Suprapubic skin (tissue), 4 donors: ENCODE measurements at regions not wholly inside any gene's neighbourhood (a gene's known extent, or its start where the extent isn't known, plus 50 kb on each side); places are given as distances from the start of the nearest gene placed in this dataset.

ENCODE experiments used
- DNase-seq, 2 donors: peaks; one replicate each; pipeline ENCODE4 v3.0.0-alpha.2; 2019; ENCODE audit warnings: low spot score in 2 of 2
- H3K27ac ChIP-seq: fragments of 200-600 bp; sonication (generic); one replicate; pipeline ENCODE4 v1.5.1; 2019
- H3K27me3 ChIP-seq: fragments of 200-600 bp; sonication (generic); one replicate; pipeline ENCODE4 v1.5.1; 2019
- H3K36me3 ChIP-seq: fragments of 200-600 bp; sonication (generic); one replicate; pipeline ENCODE4 v1.5.1; 2019
- H3K4me1 ChIP-seq: fragments of 200-600 bp; sonication (generic); one replicate; pipeline ENCODE4 v1.5.1; 2019
- H3K4me3 ChIP-seq: fragments of 200-600 bp; sonication (generic); one replicate; pipeline ENCODE4 v1.5.1; 2019; ENCODE audit warnings: mild to moderate bottlenecking
- H3K9me3 ChIP-seq: fragments of 200-600 bp; sonication (generic); one replicate; pipeline ENCODE4 v1.5.1; 2019
- EP300 ChIP-seq: sonication (generic); formaldehyde crosslinking; IDR thresholded peaks from one replicate; pipeline ENCODE4 v1.6.1; 2017; ENCODE audit warnings: antibody characterized with exemption
- POLR2A ChIP-seq, 2 donors: fragments of 450-650 bp; IDR thresholded peaks; one replicate each; pipeline ENCODE4 v1.6.1; 2017; ENCODE audit warnings: antibody characterized with exemption in 2 of 2, mild to moderate bottlenecking in 2 of 2, moderate library complexity in 2 of 2
- POLR2AphosphoS5 ChIP-seq, 3 donors: sonication (generic); formaldehyde crosslinking; IDR thresholded peaks; one replicate each; pipeline ENCODE4 v1.6.1; 2017; ENCODE audit warnings: antibody characterized with exemption in 3 of 3
- WGBS: methylation state at CpG from one replicate; pipeline ENCODE4 v1.1.5; 2018; 5-methylcytosine and 5-hydroxymethylcytosine counted together
- TF ChIP-seq, protein P1 (sequence below), 2 donors: fragments of 200-600 bp in 1 of 2; fragments of 450-650 bp in 1 of 2; sonication (generic) in 1 of 2; IDR thresholded peaks; one replicate each; pipeline ENCODE4 v1.5.1; 2016 to 2019; ENCODE audit warnings: antibody characterized with exemption in 2 of 2, mild to moderate bottlenecking in 1 of 2, moderate library complexity in 1 of 2

DNA sequence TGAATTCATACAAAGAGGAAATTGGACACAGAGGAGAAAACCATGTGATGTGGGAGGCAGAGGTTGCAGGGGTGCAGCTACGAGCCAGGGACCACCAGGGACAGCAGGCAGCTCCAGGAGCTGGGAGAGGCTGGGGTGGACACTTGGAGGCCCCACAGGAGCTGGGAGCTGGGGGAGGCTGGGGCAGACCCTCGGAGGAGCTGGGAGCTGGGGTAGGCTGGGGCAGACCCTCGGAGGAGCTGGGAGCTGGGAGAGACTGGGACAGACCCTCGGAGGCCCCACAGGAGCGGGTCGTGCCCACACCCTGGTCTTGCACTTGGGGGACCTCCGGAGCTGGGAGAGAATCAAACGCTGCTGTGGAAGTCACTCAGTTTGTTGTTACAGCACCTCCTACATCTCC lies 141.7 kb downstream of the SOX1 start:
- no peaks in the 10 kb centered on the region for H3K9me3 ChIP-seq
- peaks cover 67% of the 10 kb centered on the region for H3K27me3 ChIP-seq
- 62% methylated on average over 8 of the region's 8 CpGs for WGBS
- no peak for DNase-seq
- no peak overlapping the region for H3K4me3 ChIP-seq
- H3K27ac ChIP-seq: no peak overlapping the region
- no peaks in the 10 kb centered on the region for H3K36me3 ChIP-seq
- H3K4me1 ChIP-seq: peaks cover 3% of the 10 kb centered on the region
- TF ChIP-seq, protein P1, sequence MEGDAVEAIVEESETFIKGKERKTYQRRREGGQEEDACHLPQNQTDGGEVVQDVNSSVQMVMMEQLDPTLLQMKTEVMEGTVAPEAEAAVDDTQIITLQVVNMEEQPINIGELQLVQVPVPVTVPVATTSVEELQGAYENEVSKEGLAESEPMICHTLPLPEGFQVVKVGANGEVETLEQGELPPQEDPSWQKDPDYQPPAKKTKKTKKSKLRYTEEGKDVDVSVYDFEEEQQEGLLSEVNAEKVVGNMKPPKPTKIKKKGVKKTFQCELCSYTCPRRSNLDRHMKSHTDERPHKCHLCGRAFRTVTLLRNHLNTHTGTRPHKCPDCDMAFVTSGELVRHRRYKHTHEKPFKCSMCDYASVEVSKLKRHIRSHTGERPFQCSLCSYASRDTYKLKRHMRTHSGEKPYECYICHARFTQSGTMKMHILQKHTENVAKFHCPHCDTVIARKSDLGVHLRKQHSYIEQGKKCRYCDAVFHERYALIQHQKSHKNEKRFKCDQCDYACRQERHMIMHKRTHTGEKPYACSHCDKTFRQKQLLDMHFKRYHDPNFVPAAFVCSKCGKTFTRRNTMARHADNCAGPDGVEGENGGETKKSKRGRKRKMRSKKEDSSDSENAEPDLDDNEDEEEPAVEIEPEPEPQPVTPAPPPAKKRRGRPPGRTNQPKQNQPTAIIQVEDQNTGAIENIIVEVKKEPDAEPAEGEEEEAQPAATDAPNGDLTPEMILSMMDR (IDR thresholded peaks at IDR 0.05): no peak
- TF ChIP-seq POLR2A (IDR thresholded peaks at IDR 0.05) (no peak), POLR2AphosphoS5 (IDR thresholded peaks at IDR 0.05) (no peak), EP300 (no peak)

DNA sequence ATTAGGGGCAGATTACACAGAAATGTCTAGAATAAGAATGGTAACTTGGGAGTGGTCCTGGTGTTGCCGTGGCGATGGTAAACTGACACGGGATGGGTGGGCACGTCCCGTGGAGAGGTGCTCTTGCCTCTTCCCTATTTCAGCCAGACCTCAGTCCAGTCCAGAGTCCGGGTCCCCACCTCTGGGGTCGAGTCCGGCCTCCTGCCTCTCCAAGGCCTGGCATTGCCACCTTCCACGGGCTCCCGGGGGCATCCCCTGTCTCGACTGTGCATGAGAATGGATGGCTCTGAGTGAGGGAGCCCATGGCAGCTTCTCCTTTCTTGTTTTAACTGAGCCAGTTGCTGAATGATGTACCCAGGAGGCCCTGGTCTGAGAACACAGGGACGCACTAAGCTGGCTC lies 142.3 kb downstream of the SOX1 start:
- H3K27me3 ChIP-seq: peaks cover 65% of the 10 kb centered on the region
- DNase-seq: no peak
- 80% methylated on average over 11 of the region's 12 CpGs for WGBS
- TF ChIP-seq POLR2AphosphoS5 (IDR thresholded peaks at IDR 0.05) (no peak), POLR2A (IDR thresholded peaks at IDR 0.05) (no peak), EP300 (no peak)
- TF ChIP-seq, protein P1 (IDR thresholded peaks at IDR 0.05): no peak
- no peaks in the 10 kb centered on the region for H3K9me3 ChIP-seq
- no peaks in the 10 kb centered on the region for H3K36me3 ChIP-seq
- no peak overlapping the region for H3K27ac ChIP-seq
- peaks cover 3% of the 10 kb centered on the region for H3K4me1 ChIP-seq
- no peak overlapping the region for H3K4me3 ChIP-seq

DNA sequence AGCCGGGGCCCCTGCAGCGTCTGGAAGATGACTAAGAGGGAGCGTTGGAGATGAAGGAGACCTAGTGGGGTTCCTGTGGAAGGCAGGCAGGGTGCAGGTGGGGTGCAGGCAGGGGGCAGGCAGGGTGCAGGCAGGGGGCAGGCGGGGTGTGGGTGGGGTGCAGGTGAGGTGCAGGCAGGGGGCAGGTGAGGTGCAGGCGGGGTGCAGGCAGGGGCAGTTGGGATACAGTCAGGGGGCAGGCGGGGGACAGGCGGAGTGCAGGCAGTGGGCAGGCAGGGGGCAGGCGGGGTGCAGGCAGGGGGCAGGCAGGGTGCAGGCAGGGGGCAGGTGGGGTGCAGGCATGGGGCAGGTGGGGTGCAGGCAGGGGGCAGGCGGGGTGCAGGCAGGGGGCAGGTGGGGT lies 142.8 kb downstream of the SOX1 start:
- TF ChIP-seq EP300 (no peak), POLR2A (IDR thresholded peaks at IDR 0.05) (no peak), POLR2AphosphoS5 (IDR thresholded peaks at IDR 0.05) (no peak)
- TF ChIP-seq, protein P1 (IDR thresholded peaks at IDR 0.05): no peak
- no peak overlapping the region for H3K4me3 ChIP-seq
- DNase-seq: no peak
- H3K4me1 ChIP-seq: peaks cover 3% of the 10 kb centered on the region
- no peaks in the 10 kb centered on the region for H3K36me3 ChIP-seq
- no peaks in the 10 kb centered on the region for H3K9me3 ChIP-seq
- peaks cover 61% of the 10 kb centered on the region for H3K27me3 ChIP-seq
- no peak overlapping the region for H3K27ac ChIP-seq
- 82% methylated on average over 6 of the region's 9 CpGs for WGBS

DNA sequence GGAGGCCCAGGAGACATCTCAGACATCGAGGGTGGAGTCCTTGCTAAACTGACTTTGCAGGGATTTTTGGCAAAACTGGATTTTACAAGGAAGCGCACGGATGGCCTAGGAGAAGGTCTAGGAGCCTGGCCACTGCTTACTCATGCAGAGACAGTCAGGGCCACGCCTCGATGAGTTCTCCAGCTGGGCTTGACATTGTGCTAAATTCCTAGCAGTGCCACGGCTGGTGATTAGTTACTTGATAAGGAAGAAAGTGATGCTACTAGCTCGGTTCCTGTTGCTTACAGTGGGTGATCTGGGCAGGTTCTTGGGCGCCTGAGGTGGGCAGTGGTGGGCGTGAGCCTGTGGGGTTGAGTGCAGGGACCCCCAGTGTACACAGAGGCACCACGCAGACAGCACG lies 143.4 kb downstream of the SOX1 start:
- Histone ChIP-seq H3K27ac (no peak overlapping the region), H3K4me3 (no peak overlapping the region), H3K9me3 (no peaks in the 10 kb centered on the region), H3K27me3 (peaks cover 54% of the 10 kb centered on the region), H3K36me3 (no peaks in the 10 kb centered on the region), H3K4me1 (peaks cover 3% of the 10 kb centered on the region)
- TF ChIP-seq POLR2A (IDR thresholded peaks at IDR 0.05): no peak
- TF ChIP-seq POLR2AphosphoS5 (IDR thresholded peaks at IDR 0.05): no peak
- no peak for TF ChIP-seq EP300
- TF ChIP-seq, protein P1 (IDR thresholded peaks at IDR 0.05): no peak
- no peak for DNase-seq
- 49% methylated on average over 9 of the region's 11 CpGs for WGBS

DNA sequence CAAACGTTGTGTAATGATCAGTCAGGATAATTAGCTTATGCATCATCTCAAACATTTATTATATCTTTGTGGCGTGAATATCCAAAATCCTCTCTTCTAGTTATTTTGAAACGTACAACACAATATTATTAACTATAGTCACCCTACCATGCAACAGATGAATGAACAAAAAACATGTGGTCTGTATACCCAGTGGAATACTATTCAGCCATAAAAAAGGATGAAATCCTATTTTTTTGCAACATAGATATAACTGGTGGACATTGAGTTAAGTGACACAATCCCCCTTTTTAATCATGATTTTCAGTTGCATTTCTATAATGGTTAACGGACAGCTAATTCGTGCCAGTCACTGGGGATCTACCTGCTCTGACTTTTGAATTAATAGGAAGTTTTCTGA lies 145.6 kb downstream of the SOX1 start:
- H3K4me1 ChIP-seq: no peaks in the 10 kb centered on the region
- no peaks in the 10 kb centered on the region for H3K9me3 ChIP-seq
- WGBS: 91% methylated on average over 5 of the region's 5 CpGs
- H3K4me3 ChIP-seq: no peak overlapping the region
- peaks cover 37% of the 10 kb centered on the region for H3K27me3 ChIP-seq
- H3K36me3 ChIP-seq: no peaks in the 10 kb centered on the region
- no peak overlapping the region for H3K27ac ChIP-seq
- no peak for DNase-seq
- TF ChIP-seq, protein P1 (IDR thresholded peaks at IDR 0.05): no peak
- TF ChIP-seq EP300: no peak
- no peak for TF ChIP-seq POLR2A (IDR thresholded peaks at IDR 0.05)
- no peak for TF ChIP-seq POLR2AphosphoS5 (IDR thresholded peaks at IDR 0.05)
